ENCODE measurements at regions not wholly inside any gene's neighbourhood (a gene's known extent, or its start where the extent isn't known, plus 50 kb on each side); places are given as distances from the start of the nearest gene placed in this dataset.

GRCh38 chr1:25055324-25055780 is 125.3 kb upstream of the RUNX3 start:
- TF ChIP-seq CTCF (conservative IDR thresholded peaks at IDR 0.05) (no peak), EZH2 (IDR thresholded peaks at IDR 0.05; ENCODE audit: low read depth) (no peak)

Data from PC-9 (cell line).